Umbilical cord (tissue), 1 donor: ENCODE measurements at regions not wholly inside any gene's neighbourhood (a gene's known extent, or its start where the extent isn't known, plus 50 kb on each side); places are given as distances from the start of the nearest gene placed in this dataset.
"Not testable (repeated sequence)": the region's sequence is repeated elsewhere in the genome, so short reads cannot be mapped to it uniquely, and the experiment has no call there.

Experiments
- DNase-seq: peaks from one replicate; pipeline ENCODE4 v3.0.0-alpha.2; 2015; ENCODE audit warnings: low spot score

- no peak for DNase-seq
These were observed 360.4 kb upstream of the ZNF32 start for GRCh38 chr10:44008917-44009709.

- no peak for DNase-seq
These were observed 359.7 kb upstream of the ZNF32 start for GRCh38 chr10:44008270-44008916.

- DNase-seq = no peak
These were observed 358.1 kb upstream of the ZNF32 start for GRCh38 chr10:44006771-44007170.

- no peak for DNase-seq
These were observed 357.1 kb upstream of the ZNF32 start for GRCh38 chr10:44005788-44006099.

- no peak for DNase-seq
These were observed 356.5 kb upstream of the ZNF32 start for GRCh38 chr10:44004913-44005787.

- DNase-seq = peak; percentile 50
These were observed 349.5 kb upstream of the ZNF32 start for GRCh38 chr10:43998021-43998809.

- DNase-seq = no peak
These were observed 348.6 kb upstream of the ZNF32 start for GRCh38 chr10:43997330-43997729.

- no peak for DNase-seq
These were observed 345.9 kb upstream of the ZNF32 start for GRCh38 chr10:43994539-43994938.

GRCh38 chr10:43992816-43993215 is 344.1 kb upstream of the ZNF32 start:
- DNase-seq = not testable (repeated sequence)

GRCh38 chr10:43986374-43986773 is 337.7 kb upstream of the ZNF32 start:
- no peak for DNase-seq

GRCh38 chr10:43985941-43986340 is 337.3 kb upstream of the ZNF32 start:
- no peak for DNase-seq

GRCh38 chr10:43983856-43984271 is 335.2 kb upstream of the ZNF32 start:
- DNase-seq = no peak

GRCh38 chr10:43983405-43983804 is 334.7 kb upstream of the ZNF32 start:
- DNase-seq = no peak

GRCh38 chr10:43982250-43982649 is 333.6 kb upstream of the ZNF32 start:
- DNase-seq = no peak

GRCh38 chr10:43981696-43982095 is 333.0 kb upstream of the ZNF32 start:
- DNase-seq = no peak

GRCh38 chr10:43981232-43981631 is 332.6 kb upstream of the ZNF32 start:
- no peak for DNase-seq

- no peak for DNase-seq
These were observed 332.0 kb upstream of the ZNF32 start for GRCh38 chr10:43980715-43981114.

GRCh38 chr10:43980313-43980712 is 331.6 kb upstream of the ZNF32 start:
- DNase-seq = peak; percentile 22

- DNase-seq = no peak
These were observed 330.9 kb upstream of the ZNF32 start for GRCh38 chr10:43979551-43979950.

GRCh38 chr10:43978936-43979335 is 330.3 kb upstream of the ZNF32 start:
- DNase-seq = no peak

- DNase-seq = no peak
These were observed 329.4 kb upstream of the ZNF32 start for GRCh38 chr10:43978091-43978490.

- DNase-seq = no peak
These were observed 327.6 kb upstream of the ZNF32 start for GRCh38 chr10:43976292-43976691.
